H9 (cell line): ENCODE measurements at regions not wholly inside any gene's neighbourhood (a gene's known extent, or its start where the extent isn't known, plus 50 kb on each side); places are given as distances from the start of the nearest gene placed in this dataset.

ENCODE experiments used
- DNase-seq: peaks from one replicate; pipeline ENCODE4 v3.0.0-alpha.2; 2017
- H2AFZ ChIP-seq: one replicate; pipeline ENCODE4 v1.6.1; 2013; ENCODE audit warnings: mild to moderate bottlenecking, low read length, control low read depth, moderate library complexity
- H2AK5ac ChIP-seq: 2 replicates; pipeline ENCODE4 v1.6.1; 2013; ENCODE audit warnings: low read length, control low read depth, mixed read lengths; ENCODE audit not compliant: insufficient read length
- H2BK120ac ChIP-seq: one replicate; pipeline ENCODE4 v1.6.1; 2013; ENCODE audit warnings: low read depth, mild to moderate bottlenecking, low read length, control low read depth, inconsistent platforms; ENCODE audit not compliant: poor library complexity, severe bottlenecking
- H2BK12ac ChIP-seq: 2 replicates; pipeline ENCODE4 v1.6.1; 2013; ENCODE audit warnings: low read length, control low read depth, mixed read lengths, low read depth; ENCODE audit not compliant: insufficient read length
- H2BK15ac ChIP-seq: 2 replicates; pipeline ENCODE4 v1.6.1; 2013; ENCODE audit warnings: low read depth, low read length, control low read depth
- H2BK20ac ChIP-seq: one replicate; pipeline ENCODE4 v1.6.1; 2013; ENCODE audit warnings: low read depth, mild to moderate bottlenecking, low read length, control low read depth, inconsistent platforms; ENCODE audit not compliant: poor library complexity, severe bottlenecking
- H2BK5ac ChIP-seq: 2 replicates; pipeline ENCODE4 v1.6.1; 2013; ENCODE audit warnings: low read length, control low read depth, mixed read lengths; ENCODE audit not compliant: insufficient read length
- H3K14ac ChIP-seq: 2 replicates; pipeline ENCODE4 v1.6.1; 2013; ENCODE audit warnings: low read length, control low read depth; ENCODE audit not compliant: insufficient read depth
- H3K18ac ChIP-seq: 2 replicates; pipeline ENCODE4 v1.6.1; 2013; ENCODE audit warnings: low read depth, mild to moderate bottlenecking, mixed read lengths, low read length, control low read depth; ENCODE audit not compliant: insufficient read length
- H3K23ac ChIP-seq: 2 replicates; pipeline ENCODE4 v1.6.1; 2013; ENCODE audit warnings: low read length, control low read depth, mixed read lengths, low read depth; ENCODE audit not compliant: insufficient read length
- H3K23me2 ChIP-seq: 2 replicates; pipeline ENCODE4 v1.6.1; 2013; ENCODE audit warnings: low read depth, mild to moderate bottlenecking, mixed read lengths, low read length, control low read depth; ENCODE audit not compliant: insufficient read length, poor library complexity, severe bottlenecking
- H3K27ac ChIP-seq: 2 replicates; pipeline ENCODE4 v1.5.1; 2013; ENCODE audit warnings: low read length, control low read depth, mixed read lengths, low read depth; ENCODE audit not compliant: insufficient read length
- H3K27me3 ChIP-seq: 2 replicates; pipeline ENCODE4 v1.6.1; 2013; ENCODE audit warnings: low read length, control low read depth, inconsistent platforms; ENCODE audit not compliant: insufficient read depth
- H3K4ac ChIP-seq: 2 replicates; pipeline ENCODE4 v1.6.1; 2013; ENCODE audit warnings: low read depth, mild to moderate bottlenecking, control low read depth, inconsistent platforms, low read length, moderate library complexity
- H3K4me1 ChIP-seq: 2 replicates; pipeline ENCODE4 v1.6.1; 2013; ENCODE audit warnings: low read length, control low read depth, inconsistent platforms; ENCODE audit not compliant: insufficient read depth
- H3K4me2 ChIP-seq: 2 replicates; pipeline ENCODE4 v1.6.1; 2013; ENCODE audit warnings: low read length, control low read depth, mixed read lengths; ENCODE audit not compliant: insufficient read length, insufficient read depth
- H3K56ac ChIP-seq: 2 replicates; pipeline ENCODE4 v1.6.1; 2013; ENCODE audit warnings: low read depth, mild to moderate bottlenecking, mixed read lengths, low read length, control low read depth; ENCODE audit not compliant: insufficient read length
- H3K79me1 ChIP-seq: 2 replicates; pipeline ENCODE4 v1.6.1; 2013; ENCODE audit warnings: low read depth, mild to moderate bottlenecking, moderate library complexity, low read length, control low read depth, inconsistent platforms; ENCODE audit not compliant: insufficient read depth, poor library complexity, severe bottlenecking
- H3K79me2 ChIP-seq: 2 replicates; pipeline ENCODE4 v1.6.1; 2013; ENCODE audit warnings: low read length, control low read depth, inconsistent platforms; ENCODE audit not compliant: insufficient read depth
- H3K9ac ChIP-seq: 2 replicates; pipeline ENCODE4 v1.6.1; 2013; ENCODE audit warnings: low read length, control low read depth, mixed read lengths; ENCODE audit not compliant: insufficient read length; ENCODE audit errors: extremely low read depth
- H3K9me3 ChIP-seq: one replicate; pipeline ENCODE4 v1.6.1; 2013; ENCODE audit warnings: low read depth, low read length, inconsistent platforms; ENCODE audit not compliant: control insufficient read depth
- H3T11ph ChIP-seq: one replicate; pipeline ENCODE4 v1.6.1; 2013; ENCODE audit warnings: mild to moderate bottlenecking, low read length, control low read depth, inconsistent platforms
- H4K20me1 ChIP-seq: one replicate; pipeline ENCODE4 v1.6.1; 2013; ENCODE audit not compliant: control insufficient read depth, insufficient read length, insufficient read depth
- H4K5ac ChIP-seq: 2 replicates; pipeline ENCODE4 v1.6.1; 2013; ENCODE audit warnings: low read depth, mild to moderate bottlenecking, mixed read lengths, low read length, control low read depth; ENCODE audit not compliant: insufficient read length
- H4K8ac ChIP-seq: replicated peaks from 2 replicates; pipeline ENCODE4 v1.6.1; 2013; ENCODE audit warnings: low read length, control low read depth, mixed read lengths, low read depth; ENCODE audit not compliant: insufficient read length
- H4K91ac ChIP-seq: 2 replicates; pipeline ENCODE4 v1.6.1; 2013; ENCODE audit warnings: low read depth, mild to moderate bottlenecking, moderate library complexity, mixed read lengths, low read length, control low read depth; ENCODE audit not compliant: insufficient read length
- H3K27ac Mint-ChIP-seq, 3 experiments: 2 replicates in 2 of 3; 3 replicates in 1 of 3; pipeline ENCODE4 v1.8.0; 2020 to 2021; ENCODE audit warnings: mixed read lengths in 3 of 3, mild to moderate bottlenecking in 1 of 3, moderate library complexity in 1 of 3
- H3K27me3 Mint-ChIP-seq: 2 replicates; pipeline ENCODE4 v1.8.0; 2021; ENCODE audit warnings: low read depth, mild to moderate bottlenecking, moderate library complexity, mixed read lengths
- H3K36me3 Mint-ChIP-seq, 3 experiments: 2 replicates in 2 of 3; 3 replicates in 1 of 3; pipeline ENCODE4 v1.8.0; 2020 to 2021; ENCODE audit warnings: low read depth in 3 of 3, mixed read lengths in 3 of 3; ENCODE audit not compliant: insufficient read depth in 1 of 3
- H3K4me1 Mint-ChIP-seq, 2 experiments: 2 replicates each; pipeline ENCODE4 v1.8.0; 2020; ENCODE audit warnings: mixed read lengths in 2 of 2
- H3K4me3 Mint-ChIP-seq, 2 experiments: 2 replicates in 1 of 2; 3 replicates in 1 of 2; pipeline ENCODE4 v1.8.0; 2020 to 2021; ENCODE audit warnings: mild to moderate bottlenecking in 2 of 2, mixed read lengths in 2 of 2, moderate library complexity in 1 of 2
- H3K9me3 Mint-ChIP-seq, 2 experiments: 2 replicates in 1 of 2; 3 replicates in 1 of 2; pipeline ENCODE4 v1.8.0; 2020; ENCODE audit warnings: mild to moderate bottlenecking in 2 of 2, mixed read lengths in 2 of 2, moderate library complexity in 1 of 2
- WGBS: extraction: QIAGEN DNeasy Blood & Tissue Kit; methylation state at CpG from one replicate; pipeline ENCODE4 v1.1.7; 2013; ENCODE audit warnings: missing lambda C conversion rate, low lambda C conversion rate, mixed read lengths; ENCODE audit not compliant: insufficient read length; ENCODE audit errors: extremely low coverage; 5-methylcytosine and 5-hydroxymethylcytosine counted together
- TF ChIP-seq, protein P1 (sequence below): fragments of 200-600 bp; sonication (generic); conservative IDR thresholded peaks from 3 replicates; pipeline ENCODE4 v1.8.0; 2021; ENCODE audit warnings: antibody characterized with exemption, mild to moderate bottlenecking

DNA sequence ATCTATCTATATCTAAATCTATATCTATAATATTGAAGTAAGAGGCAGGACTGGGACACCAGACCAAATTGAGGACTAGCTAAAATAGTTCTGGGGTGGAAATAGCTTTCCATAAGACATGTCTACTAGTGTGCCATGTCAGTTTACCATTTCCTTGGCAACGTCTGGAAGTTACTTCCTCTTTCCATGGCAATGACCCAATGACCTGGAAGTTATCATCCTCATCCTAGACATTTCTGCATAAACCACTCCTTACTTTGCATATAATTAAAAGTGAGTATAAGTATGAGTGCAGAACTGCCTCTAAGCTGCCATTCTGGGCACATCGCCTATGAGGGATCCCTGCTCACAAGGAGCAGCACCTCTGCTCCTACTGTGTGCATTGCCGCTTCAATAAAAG, 734.0 kb upstream of the GCFC2 start:
- H3K4me1 ChIP-seq = no peaks in the 10 kb centered on the region
- no peak overlapping the region for H2BK120ac ChIP-seq
- H3K14ac ChIP-seq = no peak overlapping the region
- H2BK5ac ChIP-seq = no peak overlapping the region
- H3K9me3 ChIP-seq = no peaks in the 10 kb centered on the region
- H3K4me3 Mint-ChIP-seq = no peak overlapping the region
- H3K36me3 Mint-ChIP-seq = peaks cover 13 to 25% (median 17%) of the 10 kb centered on the region in 3 experiments
- H3K27me3 ChIP-seq = no peaks in the 10 kb centered on the region
- no peaks in the 10 kb centered on the region for H3K27me3 Mint-ChIP-seq
- no peak overlapping the region for H3K56ac ChIP-seq
- H3K4me2 ChIP-seq = no peak overlapping the region
- no peaks in the 10 kb centered on the region for H4K20me1 ChIP-seq
- TF ChIP-seq, protein P1, sequence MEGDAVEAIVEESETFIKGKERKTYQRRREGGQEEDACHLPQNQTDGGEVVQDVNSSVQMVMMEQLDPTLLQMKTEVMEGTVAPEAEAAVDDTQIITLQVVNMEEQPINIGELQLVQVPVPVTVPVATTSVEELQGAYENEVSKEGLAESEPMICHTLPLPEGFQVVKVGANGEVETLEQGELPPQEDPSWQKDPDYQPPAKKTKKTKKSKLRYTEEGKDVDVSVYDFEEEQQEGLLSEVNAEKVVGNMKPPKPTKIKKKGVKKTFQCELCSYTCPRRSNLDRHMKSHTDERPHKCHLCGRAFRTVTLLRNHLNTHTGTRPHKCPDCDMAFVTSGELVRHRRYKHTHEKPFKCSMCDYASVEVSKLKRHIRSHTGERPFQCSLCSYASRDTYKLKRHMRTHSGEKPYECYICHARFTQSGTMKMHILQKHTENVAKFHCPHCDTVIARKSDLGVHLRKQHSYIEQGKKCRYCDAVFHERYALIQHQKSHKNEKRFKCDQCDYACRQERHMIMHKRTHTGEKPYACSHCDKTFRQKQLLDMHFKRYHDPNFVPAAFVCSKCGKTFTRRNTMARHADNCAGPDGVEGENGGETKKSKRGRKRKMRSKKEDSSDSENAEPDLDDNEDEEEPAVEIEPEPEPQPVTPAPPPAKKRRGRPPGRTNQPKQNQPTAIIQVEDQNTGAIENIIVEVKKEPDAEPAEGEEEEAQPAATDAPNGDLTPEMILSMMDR = no peak
- DNase-seq = no peak
- no peak overlapping the region for H3K4ac ChIP-seq
- H2BK12ac ChIP-seq = no peak overlapping the region
- no peaks in the 10 kb centered on the region for H3K79me2 ChIP-seq
- no peak overlapping the region for H3K27ac ChIP-seq
- H2BK15ac ChIP-seq = no peak overlapping the region
- no peak overlapping the region for H3K27ac Mint-ChIP-seq
- H4K8ac ChIP-seq = no peak overlapping the region
- H3K79me1 ChIP-seq = no peaks in the 10 kb centered on the region
- no peak overlapping the region for H2AK5ac ChIP-seq
- H4K91ac ChIP-seq = no peak overlapping the region
- no peak overlapping the region for H2AFZ ChIP-seq
- no peak overlapping the region for H3K18ac ChIP-seq
- H3K23me2 ChIP-seq = no peaks in the 10 kb centered on the region
- H3K23ac ChIP-seq = no peak overlapping the region
- H3K9me3 Mint-ChIP-seq = peaks cover 20 to 25% of the 10 kb centered on the region in 2 experiments
- no peak overlapping the region for H4K5ac ChIP-seq
- no CpG with 5 or more reads among the region's 3 CpGs for WGBS
- H3K4me1 Mint-ChIP-seq = peaks cover 11 to 13% of the 10 kb centered on the region in 2 experiments
- H3T11ph ChIP-seq = no peak overlapping the region
- H2BK20ac ChIP-seq = no peak overlapping the region
- no peak overlapping the region for H3K9ac ChIP-seq
